K562 (cell line): ENCODE measurements at regions not wholly inside any gene's neighbourhood (a gene's known extent, or its start where the extent isn't known, plus 50 kb on each side); places are given as distances from the start of the nearest gene placed in this dataset.

Experiments
- ATAC-seq: fragments of 200-7000 bp; cut with Tn5 transposase; 3 replicates; pipeline ENCODE4 v1.9.1; 2020; ENCODE audit warnings: moderate library complexity
- BruUV-seq: library from RNA; stranded (reverse); fragments of 400-500 nt; replicated peaks from 2 replicates; lab custom pipeline; 2021; lab: Mats Ljungman, UMichigan
- CTCF ChIA-PET: fragments of 300-600 bp; formaldehyde crosslinking; extraction: SDS; loops from one replicate; lab custom pipeline; 2021; ENCODE audit warnings: low intra/inter-chr PET ratio; lab: Yijun Ruan, JAX
- POLR2A ChIA-PET: fragments of 300-600, 350-650 bp; sonication (Branson Sonifier 250); formaldehyde crosslinking; extraction: SDS; loops from one replicate; lab custom pipeline; 2021; ENCODE audit warnings: antibody characterized with exemption, inconsistent platforms; lab: Yijun Ruan, JAX
- DNase-seq, 4 experiments: peaks; one replicate each; pipeline versions ENCODE4 v3.0.0 to v3.0.0-alpha.2; 2011 to 2018; ENCODE audit warnings: low spot score in 3 of 4, mixed read lengths in 3 of 4; ENCODE audit errors: extremely low read depth in 1 of 4
- FAIRE-seq: peaks from 2 replicates; lab custom pipeline; 2011; peaks lifted over from hg19 to GRCh38; lab: Jason Lieb, UNC
- H2AFZ ChIP-seq: 2 replicates; pipeline ENCODE4 v1.6.0; 2011; ENCODE audit warnings: low read depth, low read length, control low read depth, inconsistent platforms
- H3K27ac ChIP-seq: fragments of 200-600 bp; 3 replicates; pipeline ENCODE4 v1.8.0; 2011; ENCODE audit warnings: low read depth, mild to moderate bottlenecking, control low read depth, inconsistent platforms, low read length, moderate library complexity, mixed read lengths; ENCODE audit errors: extremely low read depth
- H3K27me3 ChIP-seq, 2 experiments: fragments of 300-600 bp in 1 of 2; 2 replicates in 1 of 2; 3 replicates in 1 of 2; pipeline versions ENCODE4 v1.6.0 to v1.8.0; 2011; ENCODE audit warnings: inconsistent platforms in 2 of 2, low read length in 2 of 2, mild to moderate bottlenecking in 1 of 2, mixed read lengths in 1 of 2, moderate library complexity in 1 of 2; ENCODE audit not compliant: control insufficient read depth in 2 of 2, insufficient read depth in 2 of 2
- H3K36me3 ChIP-seq: fragments of 300-600 bp; 3 replicates; pipeline ENCODE4 v1.8.0; 2011; ENCODE audit warnings: mild to moderate bottlenecking, low read length, inconsistent platforms; ENCODE audit not compliant: control insufficient read depth, insufficient read depth
- H3K4me1 ChIP-seq, 2 experiments: fragments of 200-600 bp in 1 of 2; replicated peaks in 1 of 2; 2 replicates in 1 of 2; 3 replicates in 1 of 2; pipeline versions ENCODE4 v1.5.1 to v1.8.0; 2011; ENCODE audit warnings: inconsistent platforms in 2 of 2, low read length in 2 of 2, mild to moderate bottlenecking in 1 of 2, mixed read lengths in 1 of 2, moderate library complexity in 1 of 2; ENCODE audit not compliant: control insufficient read depth in 2 of 2, insufficient read depth in 2 of 2
- H3K4me2 ChIP-seq: 2 replicates; pipeline ENCODE4 v1.6.1; 2011; ENCODE audit warnings: low read length, control low read depth, inconsistent platforms, mixed read lengths; ENCODE audit not compliant: insufficient read depth
- H3K4me3 ChIP-seq: fragments of 200-600 bp; sonication (generic), shearing (Covaris generic); 2 replicates; pipeline ENCODE4 v1.5.1; 2016; ENCODE audit warnings: control low read depth, inconsistent platforms
- H3K79me2 ChIP-seq: fragments of 200-600 bp; 3 replicates; pipeline ENCODE4 v1.8.0; 2011; ENCODE audit warnings: low read length, inconsistent platforms; ENCODE audit not compliant: control insufficient read depth, insufficient read depth
- H3K9ac ChIP-seq, 2 experiments: 2 replicates each; pipeline versions ENCODE4 v1.6.0 to v1.6.1; 2011; ENCODE audit warnings: low read depth in 2 of 2, low read length in 2 of 2, control low read depth in 1 of 2, inconsistent platforms in 1 of 2, mild to moderate bottlenecking in 1 of 2, mixed read lengths in 1 of 2; ENCODE audit not compliant: insufficient read depth in 1 of 2
- H3K9me1 ChIP-seq: one replicate; pipeline ENCODE4 v1.6.0; 2011; ENCODE audit warnings: inconsistent platforms, mild to moderate bottlenecking, low read length, moderate library complexity; ENCODE audit not compliant: control insufficient read depth, insufficient read depth
- H3K9me3 ChIP-seq: replicated peaks from 2 replicates; pipeline ENCODE4 v1.5.1; 2011; ENCODE audit warnings: low read depth, low read length, inconsistent platforms; ENCODE audit not compliant: control insufficient read depth, insufficient read depth
- H4K20me1 ChIP-seq: replicated peaks from 2 replicates; pipeline ENCODE4 v1.6.1; 2011; ENCODE audit warnings: low read length, inconsistent platforms, mixed read lengths; ENCODE audit not compliant: control insufficient read depth, insufficient read depth
- ASH1L ChIP-seq: fragments of 450-650 bp; IDR thresholded peaks from 2 replicates; pipeline ENCODE4 v1.6.1; 2018; ENCODE audit warnings: borderline replicate concordance, mild to moderate bottlenecking, low read depth; ENCODE audit not compliant: partially characterized antibody
- CHD1 ChIP-seq: fragments of 200-600 bp; sonication (generic); IDR thresholded peaks from one replicate; pipeline ENCODE4 v1.6.1; 2012; ENCODE audit warnings: mild to moderate bottlenecking, moderate library complexity, low read length, inconsistent platforms
- NFYB ChIP-seq: IDR thresholded peaks from 2 replicates; pipeline ENCODE4 v1.6.1; 2011; ENCODE audit warnings: mild to moderate bottlenecking, moderate library complexity; ENCODE audit not compliant: insufficient read length; ENCODE audit errors: extremely low read depth
- PURB ChIP-seq: sonication (generic); formaldehyde crosslinking; IDR thresholded peaks from 2 replicates; pipeline ENCODE4 v1.9.0; 2021; ENCODE audit warnings: low read depth, mild to moderate bottlenecking, missing genetic modification reagents
- TCF15 ChIP-seq: fragments of 250-450 bp; sonication (Bioruptor Pico); IDR thresholded peaks from 2 replicates; pipeline ENCODE4 v1.8.0; 2022; ENCODE audit warnings: moderate library complexity, mild to moderate bottlenecking, inconsistent platforms
- ZFPM2 ChIP-seq: fragments of 250-450 bp; sonication (Bioruptor Pico); IDR thresholded peaks from 2 replicates; pipeline ENCODE4 v1.5.1; 2022; ENCODE audit warnings: mild to moderate bottlenecking
- ZNF695 ChIP-seq: fragments of 450-650 bp; formaldehyde crosslinking; IDR thresholded peaks from 2 replicates; pipeline ENCODE4 v1.4.0; 2020; ENCODE audit warnings: mild to moderate bottlenecking, moderate library complexity
- WGBS: fragments of 100-300 bp; shearing (Covaris generic); methylation state at CpG from one replicate; pipeline ENCODE4 v1.1.6; 2016; ENCODE audit warnings: low coverage, mixed read lengths; ENCODE audit not compliant: insufficient coverage; ENCODE audit errors: missing lambda C conversion rate; 5-methylcytosine and 5-hydroxymethylcytosine counted together
- in situ Hi-C: fragments of 300-500 bp; cut with MboI; formaldehyde crosslinking; loops from 4 replicates; pipeline ENCODE4 v1.15.0; 2018; ENCODE audit warnings: inconsistent platforms, mixed read lengths
- intact Hi-C: fragments of 100-400 bp; cut with micrococcal nuclease; formaldehyde crosslinking; loops from 2 replicates; pipeline ENCODE4 v1.14.2; 2022

DNA sequence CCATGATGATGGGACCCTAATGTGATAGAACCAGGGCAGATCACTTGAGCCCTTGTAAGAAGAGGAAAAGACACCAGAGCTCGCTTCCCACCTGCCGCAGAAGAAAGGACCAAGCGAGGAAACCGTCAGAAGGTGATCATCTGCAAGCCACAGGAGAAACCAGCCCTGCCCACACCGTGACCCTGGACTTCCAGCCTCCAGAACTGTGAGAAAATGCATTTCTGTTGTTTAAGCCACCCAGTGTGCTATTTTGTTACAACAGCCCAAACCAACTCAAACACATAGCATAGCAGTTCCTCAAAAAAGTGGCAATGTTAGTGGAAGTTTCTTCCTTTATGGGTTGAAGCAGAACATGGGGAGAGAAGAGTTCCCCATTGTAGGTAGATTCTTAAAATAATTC, 107.9 kb upstream of the BCL2L14 start:
- POLR2A ChIA-PET = no interaction called here
- ATAC-seq = no peak
- H3K79me2 ChIP-seq = no peaks in the 10 kb centered on the region
- TF ChIP-seq NFYB = no peak
- no peak for TF ChIP-seq PURB (CRISPR knock-in tag)
- no peak for TF ChIP-seq ASH1L
- TF ChIP-seq ZFPM2 = no peak
- TF ChIP-seq TCF15 (CRISPR knock-in tag) = no peak
- TF ChIP-seq CHD1 = no peak
- no peak for TF ChIP-seq ZNF695 (CRISPR knock-in tag)
- intact Hi-C loops (no loop called here), in situ Hi-C loops (no loop called here)
- H3K9ac ChIP-seq = no peak overlapping the region
- H3K36me3 ChIP-seq = no peaks in the 10 kb centered on the region
- H3K9me1 ChIP-seq = no peaks in the 10 kb centered on the region
- CTCF ChIA-PET = no interaction called here
- no peaks in the 10 kb centered on the region for H4K20me1 ChIP-seq
- WGBS = 5% methylated on average over 3 of the region's 5 CpGs
- H3K4me3 ChIP-seq = no peak overlapping the region
- no peak overlapping the region for H3K4me2 ChIP-seq
- H2AFZ ChIP-seq = no peak overlapping the region
- no peak overlapping the region for H3K27ac ChIP-seq
- no peaks in the 10 kb centered on the region; a peak in 1 of 5 replicates for H3K4me1 ChIP-seq
- no TSS peak for BruUV-seq
- H3K9me3 ChIP-seq = no peaks in the 10 kb centered on the region
- no peak for DNase-seq
- H3K27me3 ChIP-seq = peaks cover 14 to 45% of the 10 kb centered on the region in 2 experiments; a peak in 3 of 5 replicates
- no peak for FAIRE-seq
